HCT116 (cell line): ENCODE measurements at regions not wholly inside any gene's neighbourhood (a gene's known extent, or its start where the extent isn't known, plus 50 kb on each side); places are given as distances from the start of the nearest gene placed in this dataset.

Experiments used
- POLR2AphosphoS5 ChIP-seq: IDR thresholded peaks from 2 replicates; pipeline ENCODE4 v1.6.1; 2011; ENCODE audit warnings: mild to moderate bottlenecking, low read depth, low read length, moderate library complexity
- TF ChIP-seq, protein P1 (sequence below), 3 experiments: fragments of 200-600 bp in 1 of 3; sonication (generic) in 1 of 3; IDR thresholded peaks in 2 of 3; conservative IDR thresholded peaks in 1 of 3; 2 replicates each; pipeline ENCODE4 v1.5.1; 2012 to 2017; ENCODE audit warnings: low read depth in 2 of 3, low read length in 2 of 3, antibody characterized with exemption in 1 of 3, borderline replicate concordance in 1 of 3, control low read depth in 1 of 3, mild to moderate bottlenecking in 1 of 3, mixed read lengths in 1 of 3, mixed run types in 1 of 3, moderate library complexity in 1 of 3; ENCODE audit not compliant: insufficient read depth in 1 of 3
- TF ChIP-seq, protein P2 (sequence below): IDR thresholded peaks from 2 replicates; pipeline ENCODE4 v1.6.1; 2012

DNA sequence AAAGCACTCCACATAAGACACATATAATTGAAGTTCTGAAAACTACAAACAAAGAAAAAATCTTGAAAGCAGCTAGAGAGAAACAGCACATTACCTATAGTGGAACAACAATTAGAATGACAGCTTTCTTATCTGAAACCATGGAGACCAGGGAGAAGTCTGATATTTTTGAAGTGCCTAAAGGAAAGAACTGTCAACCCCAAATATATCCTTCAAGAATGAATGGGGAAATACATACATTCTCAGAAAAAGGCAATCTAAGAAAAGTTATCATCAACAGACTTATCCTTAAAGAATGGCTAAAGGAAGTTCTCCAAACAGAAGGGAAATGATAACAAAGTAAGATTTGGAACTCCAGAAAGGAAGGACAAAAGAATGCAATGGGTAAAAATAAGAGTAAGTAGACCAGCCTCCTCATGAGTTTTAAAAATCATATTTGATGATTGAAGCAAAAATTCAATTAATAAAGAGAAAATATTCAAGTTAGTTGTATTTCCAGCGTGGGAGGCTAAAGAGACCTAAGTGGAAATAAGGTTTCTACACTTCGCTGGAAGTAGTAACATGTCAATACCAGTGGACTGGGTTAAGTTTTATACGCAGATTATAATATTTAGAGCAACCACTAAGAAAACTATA is 170.8 kb upstream of the SAMSN1 start:
- TF ChIP-seq, protein P1, sequence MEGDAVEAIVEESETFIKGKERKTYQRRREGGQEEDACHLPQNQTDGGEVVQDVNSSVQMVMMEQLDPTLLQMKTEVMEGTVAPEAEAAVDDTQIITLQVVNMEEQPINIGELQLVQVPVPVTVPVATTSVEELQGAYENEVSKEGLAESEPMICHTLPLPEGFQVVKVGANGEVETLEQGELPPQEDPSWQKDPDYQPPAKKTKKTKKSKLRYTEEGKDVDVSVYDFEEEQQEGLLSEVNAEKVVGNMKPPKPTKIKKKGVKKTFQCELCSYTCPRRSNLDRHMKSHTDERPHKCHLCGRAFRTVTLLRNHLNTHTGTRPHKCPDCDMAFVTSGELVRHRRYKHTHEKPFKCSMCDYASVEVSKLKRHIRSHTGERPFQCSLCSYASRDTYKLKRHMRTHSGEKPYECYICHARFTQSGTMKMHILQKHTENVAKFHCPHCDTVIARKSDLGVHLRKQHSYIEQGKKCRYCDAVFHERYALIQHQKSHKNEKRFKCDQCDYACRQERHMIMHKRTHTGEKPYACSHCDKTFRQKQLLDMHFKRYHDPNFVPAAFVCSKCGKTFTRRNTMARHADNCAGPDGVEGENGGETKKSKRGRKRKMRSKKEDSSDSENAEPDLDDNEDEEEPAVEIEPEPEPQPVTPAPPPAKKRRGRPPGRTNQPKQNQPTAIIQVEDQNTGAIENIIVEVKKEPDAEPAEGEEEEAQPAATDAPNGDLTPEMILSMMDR (IDR thresholded peaks at IDR 0.05 in 2 of 3, conservative IDR thresholded peaks at IDR 0.05 in 1 of 3; ENCODE audit: borderline replicate concordance in 1 of 3, insufficient read depth in 1 of 3, low read depth in 2 of 3, low read length in 2 of 3): no peak
- TF ChIP-seq, protein P2, sequence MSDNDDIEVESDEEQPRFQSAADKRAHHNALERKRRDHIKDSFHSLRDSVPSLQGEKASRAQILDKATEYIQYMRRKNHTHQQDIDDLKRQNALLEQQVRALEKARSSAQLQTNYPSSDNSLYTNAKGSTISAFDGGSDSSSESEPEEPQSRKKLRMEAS: no peak
- no peak for TF ChIP-seq POLR2AphosphoS5
